Cardiac muscle cell (in vitro differentiated cells and primary cell): ENCODE measurements at regions not wholly inside any gene's neighbourhood (a gene's known extent, or its start where the extent isn't known, plus 50 kb on each side); places are given as distances from the start of the nearest gene placed in this dataset.

Source experiments
- DNase-seq, 2 donors: peaks; one replicate each; pipeline versions ENCODE4 v3.0.0 to v3.0.0-alpha.2; 2010 to 2017; ENCODE audit warnings: low read depth in 1 of 2, low spot score in 1 of 2
- H3K27ac ChIP-seq: fragments of 200-600 bp; sonication (generic); 2 replicates; pipeline ENCODE4 v1.5.1; 2016
- H3K27me3 ChIP-seq: fragments of 200-600 bp; sonication (generic); 2 replicates; pipeline ENCODE4 v1.6.0; 2016; ENCODE audit warnings: control low read depth
- H3K36me3 ChIP-seq: fragments of 200-600 bp; sonication (generic); 2 replicates; pipeline ENCODE4 v1.5.1; 2016; ENCODE audit warnings: control low read depth
- H3K4me1 ChIP-seq: fragments of 200-600 bp; sonication (generic); 2 replicates; pipeline ENCODE4 v1.8.1; 2017; ENCODE audit warnings: low read depth, mild to moderate bottlenecking, mixed run types
- H3K4me3 ChIP-seq: fragments of 200-600 bp; sonication (generic); 2 replicates; pipeline ENCODE4 v1.5.1; 2016; ENCODE audit warnings: mild to moderate bottlenecking
- H3K9me3 ChIP-seq: fragments of 200-600 bp; sonication (generic); 2 replicates; pipeline ENCODE4 v1.5.1; 2017; ENCODE audit warnings: low read depth, mild to moderate bottlenecking, control low read depth
- CTCF ChIP-seq: IDR thresholded peaks from 2 replicates; pipeline ENCODE4 v1.5.1; 2012; ENCODE audit warnings: low read depth, mild to moderate bottlenecking, low read length

- H3K36me3 ChIP-seq = no peaks in the 10 kb centered on the region
- no peaks in the 10 kb centered on the region for H3K4me1 ChIP-seq
- no peak overlapping the region for H3K4me3 ChIP-seq
- no peaks in the 10 kb centered on the region for H3K9me3 ChIP-seq
- no peak for TF ChIP-seq CTCF
- H3K27ac ChIP-seq = no peak overlapping the region
- H3K27me3 ChIP-seq = no peaks in the 10 kb centered on the region
- no peak for DNase-seq
Observed at GRCh38 chr9:106310782-106311181, 552.2 kb upstream of the ZNF462 start.

- no peak for DNase-seq
- Histone ChIP-seq H3K36me3 (no peaks in the 10 kb centered on the region), H3K4me3 (no peak overlapping the region), H3K9me3 (no peaks in the 10 kb centered on the region), H3K27me3 (no peaks in the 10 kb centered on the region), H3K4me1 (no peaks in the 10 kb centered on the region), H3K27ac (no peak overlapping the region)
- no peak for TF ChIP-seq CTCF
Observed at GRCh38 chr9:106312906-106313305, 550.1 kb upstream of the ZNF462 start.

- no peak for TF ChIP-seq CTCF
- Histone ChIP-seq H3K36me3 (no peaks in the 10 kb centered on the region), H3K4me1 (no peaks in the 10 kb centered on the region), H3K9me3 (no peaks in the 10 kb centered on the region), H3K4me3 (no peak overlapping the region), H3K27me3 (no peaks in the 10 kb centered on the region), H3K27ac (no peak overlapping the region)
- DNase-seq = no peak
Observed at GRCh38 chr9:106314476-106314875, 548.5 kb upstream of the ZNF462 start.

GRCh38 chr9:106321394-106322180, 541.4 kb upstream of the ZNF462 start:
- no peak for TF ChIP-seq CTCF
- no peaks in the 10 kb centered on the region for H3K27me3 ChIP-seq
- H3K9me3 ChIP-seq = no peaks in the 10 kb centered on the region
- peaks cover 24% of the 10 kb centered on the region for H3K4me1 ChIP-seq
- no peak for DNase-seq
- H3K4me3 ChIP-seq = no peak overlapping the region
- no peaks in the 10 kb centered on the region for H3K36me3 ChIP-seq
- no peak overlapping the region for H3K27ac ChIP-seq

GRCh38 chr9:106322706-106323245, 540.2 kb upstream of the ZNF462 start:
- H3K4me1 ChIP-seq = peaks cover 24% of the 10 kb centered on the region
- no peak overlapping the region for H3K27ac ChIP-seq
- H3K4me3 ChIP-seq = no peak overlapping the region
- no peaks in the 10 kb centered on the region for H3K27me3 ChIP-seq
- no peak for TF ChIP-seq CTCF
- no peak for DNase-seq
- no peaks in the 10 kb centered on the region for H3K9me3 ChIP-seq
- no peaks in the 10 kb centered on the region for H3K36me3 ChIP-seq
